OCI-LY1 (cell line): ENCODE measurements at regions not wholly inside any gene's neighbourhood (a gene's known extent, or its start where the extent isn't known, plus 50 kb on each side); places are given as distances from the start of the nearest gene placed in this dataset.
"Not testable (repeated sequence)": the region's sequence is repeated elsewhere in the genome, so short reads cannot be mapped to it uniquely, and the experiment has no call there.

Experiments used
- H2AFZ ChIP-seq: fragments of 200-600 bp; sonication (generic), shearing (Covaris generic); 2 replicates; pipeline ENCODE4 v1.6.0; 2014; ENCODE audit warnings: antibody characterized with exemption, mild to moderate bottlenecking, low read length
- H3F3A ChIP-seq: fragments of 200-600 bp; sonication (generic), shearing (Covaris generic); 2 replicates; pipeline ENCODE4 v1.6.0; 2014; ENCODE audit warnings: mild to moderate bottlenecking, antibody characterized with exemption, low read length, moderate library complexity; ENCODE audit not compliant: insufficient read depth
- H3K27ac ChIP-seq: fragments of 200-600 bp; sonication (generic); 2 replicates; pipeline ENCODE4 v1.5.1; 2014; ENCODE audit warnings: low read length, mixed run types, mild to moderate bottlenecking, low read depth; ENCODE audit not compliant: poor library complexity, severe bottlenecking
- H3K27me3 ChIP-seq: fragments of 200-600 bp; sonication (generic); 2 replicates; pipeline ENCODE4 v1.6.0; 2014; ENCODE audit warnings: antibody characterized with exemption, mild to moderate bottlenecking, low read length, moderate library complexity; ENCODE audit not compliant: insufficient read depth
- H3K36me3 ChIP-seq: fragments of 200-600 bp; sonication (generic); 2 replicates; pipeline ENCODE4 v1.6.1; 2014; ENCODE audit warnings: mild to moderate bottlenecking, antibody characterized with exemption, low read length, moderate library complexity, mixed read lengths; ENCODE audit not compliant: insufficient read depth
- H3K4me1 ChIP-seq: fragments of 200-600 bp; sonication (generic); 2 replicates; pipeline ENCODE4 v1.5.1; 2014; ENCODE audit warnings: mild to moderate bottlenecking, low read length, moderate library complexity; ENCODE audit not compliant: insufficient read depth, severe bottlenecking
- H3K4me2 ChIP-seq: fragments of 200-600 bp; sonication (generic), shearing (Covaris generic); 2 replicates; pipeline ENCODE4 v1.6.1; 2014; ENCODE audit warnings: low read length
- H3K4me3 ChIP-seq: fragments of 200-600 bp; sonication (generic); 2 replicates; pipeline ENCODE4 v1.5.1; 2014; ENCODE audit warnings: low read length, low read depth, mild to moderate bottlenecking, mixed read lengths; ENCODE audit not compliant: poor library complexity, severe bottlenecking
- H3K79me2 ChIP-seq: fragments of 200-600 bp; shearing (Covaris generic); 2 replicates; pipeline ENCODE4 v1.6.1; 2016; ENCODE audit warnings: mixed run types, low read length, mixed read lengths; ENCODE audit not compliant: insufficient read depth
- H3K9ac ChIP-seq: fragments of 200-600 bp; sonication (generic), shearing (Covaris generic); 2 replicates; pipeline ENCODE4 v1.6.1; 2014; ENCODE audit warnings: mild to moderate bottlenecking, low read length, mixed read lengths
- H3K9me2 ChIP-seq: fragments of 200-600 bp; sonication (generic), shearing (Covaris generic); 2 replicates; pipeline ENCODE4 v1.6.1; 2014; ENCODE audit warnings: low read depth, mild to moderate bottlenecking, low read length, mixed read lengths
- H3K9me3 ChIP-seq: fragments of 200-600 bp; shearing (Covaris generic); 2 replicates; pipeline ENCODE4 v1.6.1; 2014; ENCODE audit warnings: low read length, mixed read lengths
- H4K20me1 ChIP-seq: fragments of 200-600 bp; sonication (generic), shearing (Covaris generic); 2 replicates; pipeline ENCODE4 v1.6.0; 2016; ENCODE audit warnings: mild to moderate bottlenecking, low read length; ENCODE audit not compliant: insufficient read depth

DNA sequence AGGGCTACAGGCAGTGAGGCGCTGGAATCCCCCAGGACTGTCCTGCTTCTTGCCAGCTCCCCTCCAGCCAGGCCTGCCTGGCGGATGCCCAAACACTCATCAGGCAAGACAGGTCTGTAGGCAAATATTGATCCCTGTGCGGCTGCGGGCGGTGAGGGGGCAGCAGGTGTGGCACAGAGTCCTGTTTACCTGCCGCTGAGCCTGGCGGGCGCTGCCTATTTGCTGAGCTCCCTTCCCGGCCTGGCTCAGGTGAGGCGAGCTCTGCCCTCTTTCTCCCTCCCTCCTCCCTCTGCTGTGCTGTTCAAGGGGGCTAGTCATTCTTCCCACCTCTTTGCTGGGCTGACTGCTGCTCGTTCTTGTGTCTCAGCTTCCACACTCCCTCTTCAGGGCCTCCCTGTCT lies 71.5 kb downstream of the PROP1 start:
- not testable (repeated sequence) for H3K4me3 ChIP-seq, H3K9me3 ChIP-seq

DNA sequence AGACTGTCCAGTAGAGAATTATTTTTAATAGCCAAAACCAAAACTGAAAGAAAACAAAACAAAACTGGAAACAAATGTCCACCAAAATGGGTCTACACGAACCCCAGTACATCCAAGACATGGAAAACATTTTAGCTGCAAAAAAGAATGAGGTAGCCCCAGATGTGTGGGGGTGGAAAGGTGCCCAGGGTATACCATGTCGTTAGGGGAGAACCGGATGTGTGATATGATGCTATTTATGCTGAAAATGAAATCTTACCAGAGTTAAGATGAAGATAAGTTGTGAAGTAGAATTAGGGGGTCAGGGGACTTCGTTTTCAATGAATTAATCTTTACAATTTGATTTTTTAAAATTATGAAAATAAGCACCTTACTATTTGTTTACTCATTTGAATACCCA lies 72.2 kb downstream of the PROP1 start:
- H3K9me2 ChIP-seq, H3K36me3 ChIP-seq, H3K4me2 ChIP-seq, H3K79me2 ChIP-seq, H3F3A ChIP-seq, H3K27me3 ChIP-seq, H4K20me1 ChIP-seq, H3K9ac ChIP-seq, H3K27ac ChIP-seq, H2AFZ ChIP-seq, H3K4me1 ChIP-seq, H3K4me3 ChIP-seq, H3K9me3 ChIP-seq: not testable (repeated sequence)

More for the DNA sequence above, 71.5 kb downstream of the PROP1 start:
- H3F3A ChIP-seq, H3K4me2 ChIP-seq, H3K4me1 ChIP-seq, H3K79me2 ChIP-seq, H2AFZ ChIP-seq, H4K20me1 ChIP-seq, H3K27me3 ChIP-seq, H3K36me3 ChIP-seq, H3K9me2 ChIP-seq, H3K9ac ChIP-seq, H3K27ac ChIP-seq: not testable (repeated sequence)

DNA sequence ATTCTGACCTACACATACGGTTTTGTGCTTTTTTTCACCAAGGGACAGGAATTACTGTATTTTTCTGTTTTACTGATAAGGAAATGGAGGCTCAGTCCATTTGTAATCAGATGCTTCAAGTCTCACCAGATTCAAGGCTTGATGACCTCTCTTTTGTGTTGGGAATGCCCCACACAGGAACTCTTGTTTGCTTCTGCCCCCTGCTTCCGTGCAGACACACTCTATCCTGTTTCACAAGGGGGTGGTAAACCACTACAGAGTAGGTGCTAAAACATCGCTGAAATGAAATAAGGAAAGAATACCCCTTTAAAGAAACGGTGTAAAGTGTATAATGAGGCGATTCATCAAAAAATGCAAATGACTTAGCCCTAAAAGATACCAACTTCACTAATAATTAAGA lies 72.9 kb downstream of the PROP1 start:
- not testable (repeated sequence) for H3K9me2 ChIP-seq, H3K9ac ChIP-seq, H4K20me1 ChIP-seq, H3K9me3 ChIP-seq, H3K4me3 ChIP-seq, H3K36me3 ChIP-seq, H3K27ac ChIP-seq, H3K27me3 ChIP-seq, H3F3A ChIP-seq, H3K4me2 ChIP-seq, H3K4me1 ChIP-seq, H3K79me2 ChIP-seq, H2AFZ ChIP-seq

DNA sequence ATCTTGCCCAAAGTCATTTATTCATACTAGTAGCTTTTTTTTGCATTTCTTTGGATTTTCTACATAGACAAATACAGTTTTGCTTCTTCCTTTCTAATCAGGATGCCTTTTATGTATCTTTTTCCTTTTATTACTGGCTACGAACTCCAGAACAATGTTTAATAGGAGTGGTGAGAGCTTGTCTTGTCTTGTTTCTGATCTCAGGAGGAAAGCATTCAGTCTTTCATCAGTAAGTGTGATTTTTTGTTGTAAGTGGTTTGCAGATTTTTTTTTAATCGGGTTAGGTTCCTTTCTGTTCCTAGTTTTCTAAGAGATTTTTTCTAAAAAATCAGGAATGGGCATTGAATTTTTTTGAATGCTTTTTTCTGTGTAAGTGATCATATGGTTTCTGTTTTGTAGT lies 86.8 kb downstream of the PROP1 start:
- not testable (repeated sequence) for H3K4me2 ChIP-seq, H3K9ac ChIP-seq, H3K27ac ChIP-seq, H3K9me2 ChIP-seq, H3K4me3 ChIP-seq, H3K4me1 ChIP-seq, H3K79me2 ChIP-seq, H3F3A ChIP-seq, H3K9me3 ChIP-seq, H2AFZ ChIP-seq, H3K27me3 ChIP-seq, H3K36me3 ChIP-seq, H4K20me1 ChIP-seq

DNA sequence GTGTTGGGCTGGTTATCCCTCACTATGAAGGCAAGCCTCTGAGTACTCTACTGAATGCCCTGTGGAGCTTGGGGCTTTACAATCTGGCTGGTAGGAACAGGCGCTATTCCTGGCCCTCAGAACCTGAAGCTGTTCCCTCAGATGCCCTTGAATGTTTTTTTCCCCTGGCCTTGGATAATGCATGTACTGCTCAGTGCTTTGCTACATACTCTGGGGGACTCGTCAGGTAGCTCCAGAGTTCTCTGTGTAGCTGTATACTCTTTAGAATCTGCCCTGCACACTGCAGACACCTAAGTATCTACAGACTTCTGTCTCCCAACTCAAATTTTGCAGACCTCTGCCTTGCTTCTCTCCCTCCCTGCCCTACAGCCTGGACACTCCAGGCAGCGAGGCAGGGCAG lies 93.2 kb downstream of the PROP1 start:
- not testable (repeated sequence) for H3K9me3 ChIP-seq, H3F3A ChIP-seq, H3K4me3 ChIP-seq, H3K9ac ChIP-seq, H3K9me2 ChIP-seq, H3K4me2 ChIP-seq, H4K20me1 ChIP-seq, H3K4me1 ChIP-seq, H3K79me2 ChIP-seq, H3K27me3 ChIP-seq, H3K27ac ChIP-seq, H3K36me3 ChIP-seq, H2AFZ ChIP-seq

DNA sequence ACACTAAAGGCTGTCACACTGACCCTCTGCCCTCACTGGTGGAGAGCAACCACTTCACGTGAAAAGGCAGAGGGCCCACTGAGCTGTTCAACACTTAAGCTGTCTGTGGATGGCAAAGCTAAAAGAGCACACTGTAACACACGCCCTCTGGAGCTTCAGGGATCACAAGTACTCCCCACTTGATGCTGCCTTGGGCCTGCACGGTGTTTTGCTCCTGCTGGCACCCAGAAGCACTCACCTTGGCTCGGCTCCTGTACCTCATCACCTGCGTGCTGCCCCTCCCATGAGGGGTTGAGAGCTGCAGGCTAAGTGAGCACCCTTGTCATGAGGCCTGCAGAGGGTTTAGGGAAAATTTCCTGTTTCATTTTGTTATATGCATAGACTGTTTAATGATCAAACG lies 96.0 kb downstream of the PROP1 start:
- not testable (repeated sequence) for H3F3A ChIP-seq, H3K27me3 ChIP-seq, H2AFZ ChIP-seq, H3K36me3 ChIP-seq, H3K9ac ChIP-seq, H4K20me1 ChIP-seq, H3K79me2 ChIP-seq, H3K4me2 ChIP-seq, H3K9me3 ChIP-seq, H3K4me3 ChIP-seq, H3K4me1 ChIP-seq, H3K27ac ChIP-seq, H3K9me2 ChIP-seq

DNA sequence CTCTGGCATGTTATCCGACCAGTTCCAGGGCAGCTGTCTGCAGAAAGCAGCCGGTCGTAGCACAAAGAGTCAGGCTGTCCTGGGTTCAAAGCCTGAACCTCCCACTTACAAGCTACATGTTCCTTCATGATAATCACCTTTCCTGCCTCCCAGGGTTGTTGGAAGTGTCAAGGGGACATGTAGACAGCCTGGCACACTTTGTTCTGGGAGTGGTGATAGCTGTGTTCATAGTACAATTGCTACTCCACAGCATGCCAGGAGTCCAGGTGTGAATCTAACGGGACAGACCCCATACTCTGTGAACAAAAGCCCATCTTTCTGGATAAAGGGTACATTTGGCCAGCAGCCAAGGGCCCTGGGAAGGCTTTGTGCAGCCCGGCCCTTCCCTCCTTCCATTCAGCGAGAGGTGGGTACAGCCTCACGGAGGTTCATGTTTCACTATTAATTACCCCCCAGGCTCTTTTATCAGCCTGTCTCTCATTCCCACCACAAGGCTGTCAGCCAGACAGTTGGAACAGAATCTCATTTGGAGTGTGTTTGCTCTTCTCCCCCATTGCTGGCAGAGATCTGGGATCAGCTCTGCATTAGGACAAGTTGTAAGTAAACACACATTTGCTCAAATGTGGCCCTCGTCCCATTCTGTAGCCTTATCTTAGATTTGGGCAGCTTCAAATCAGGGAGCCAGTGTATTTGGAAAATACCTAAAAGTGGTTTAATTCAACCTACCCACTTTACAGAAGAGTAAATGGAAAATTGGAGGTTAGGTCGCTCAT lies 101.2 kb downstream of the PROP1 start:
- not testable (repeated sequence) for H3F3A ChIP-seq, H3K4me2 ChIP-seq, H3K9ac ChIP-seq, H3K9me3 ChIP-seq, H3K79me2 ChIP-seq, H3K36me3 ChIP-seq, H3K9me2 ChIP-seq, H4K20me1 ChIP-seq, H3K4me3 ChIP-seq, H3K27ac ChIP-seq, H3K4me1 ChIP-seq, H2AFZ ChIP-seq, H3K27me3 ChIP-seq

DNA sequence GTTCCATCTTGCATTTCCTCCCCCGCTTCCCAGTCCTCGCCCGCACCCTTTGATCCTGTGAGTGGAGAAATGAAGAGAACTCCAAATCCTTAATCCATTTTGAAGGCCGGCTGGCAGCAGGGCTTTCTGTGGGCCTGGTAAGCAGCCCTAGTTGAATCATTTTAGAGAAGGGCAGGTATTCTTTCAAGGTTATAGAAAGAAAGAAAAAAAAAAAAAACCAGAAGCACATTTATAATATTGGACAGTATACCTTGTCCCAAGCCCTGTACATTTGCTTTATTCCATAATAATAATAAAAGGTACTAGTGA lies 103.7 kb downstream of the PROP1 start:
- not testable (repeated sequence) for H3K4me3 ChIP-seq, H3K9ac ChIP-seq, H3F3A ChIP-seq, H2AFZ ChIP-seq, H3K4me1 ChIP-seq, H3K27ac ChIP-seq, H4K20me1 ChIP-seq, H3K27me3 ChIP-seq, H3K9me2 ChIP-seq, H3K9me3 ChIP-seq, H3K79me2 ChIP-seq, H3K4me2 ChIP-seq, H3K36me3 ChIP-seq
